GM19035 (cell line): ENCODE measurements at regions not wholly inside any gene's neighbourhood (a gene's known extent, or its start where the extent isn't known, plus 50 kb on each side); places are given as distances from the start of the nearest gene placed in this dataset.

ENCODE experiments used
- ATAC-seq: cut with Tn5 transposase; IDR thresholded peaks from one replicate; pipeline ENCODE4 v1.9.1; 2021; ENCODE audit not compliant: unreplicated experiment

DNA sequence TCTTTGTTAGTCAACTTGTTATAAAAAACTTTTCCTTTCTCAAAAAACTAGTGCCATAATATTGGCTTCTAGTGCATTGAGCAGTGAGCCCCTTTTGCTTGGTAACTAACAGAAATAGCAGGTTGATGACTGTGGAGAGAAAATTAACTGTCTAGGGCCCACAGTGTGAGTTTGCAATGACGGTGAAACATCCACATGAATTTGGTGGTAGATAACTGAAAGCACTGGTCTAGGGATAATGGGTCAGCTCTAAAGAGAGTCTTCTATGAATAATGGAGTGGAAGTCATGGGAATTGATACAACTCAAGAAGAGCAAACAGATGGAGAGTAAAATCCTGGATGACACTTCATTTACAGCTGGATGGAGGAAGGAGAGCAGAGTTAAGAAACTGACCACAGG, 245.4 kb downstream of the METTL4 start:
- ATAC-seq = no peak

DNA sequence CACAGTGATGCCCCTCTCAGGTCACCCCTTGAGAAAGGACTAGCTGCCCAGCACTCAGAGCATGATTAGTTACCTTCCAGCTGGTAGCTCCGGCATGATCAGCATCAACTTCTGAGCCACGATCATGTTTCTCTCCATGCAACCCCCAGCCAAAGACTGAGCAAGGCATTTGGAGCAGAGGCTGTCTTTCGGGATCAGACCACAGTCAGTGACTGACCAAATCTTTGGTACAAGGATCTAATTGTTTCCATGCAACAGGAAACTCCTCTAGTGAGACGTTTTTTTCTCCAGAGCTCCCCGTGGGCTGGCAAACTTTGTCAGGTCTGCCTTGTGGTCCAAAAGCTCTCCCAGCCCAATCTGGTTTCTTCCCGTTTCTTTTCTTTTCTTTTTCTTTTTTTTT, 244.3 kb downstream of the METTL4 start:
- no peak for ATAC-seq

DNA sequence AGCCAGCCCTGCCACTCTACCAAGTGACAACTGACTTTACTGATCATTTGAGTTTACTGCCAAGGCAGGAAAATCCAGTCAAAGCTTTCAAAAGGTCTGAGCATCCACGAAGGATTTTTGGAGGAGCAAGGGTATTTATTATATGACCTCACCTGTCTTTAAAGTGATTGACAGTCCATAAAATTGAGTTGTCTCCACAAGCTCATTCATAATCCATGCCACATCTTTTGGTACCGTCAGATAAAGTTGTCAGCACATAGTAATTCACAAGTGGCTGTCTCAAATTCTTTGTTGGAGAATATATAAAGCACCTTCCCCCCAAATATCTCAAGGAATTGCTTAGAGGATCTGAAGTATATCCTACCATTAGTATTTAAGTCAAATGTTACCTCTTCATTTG, 240.5 kb downstream of the METTL4 start:
- ATAC-seq = no peak

DNA sequence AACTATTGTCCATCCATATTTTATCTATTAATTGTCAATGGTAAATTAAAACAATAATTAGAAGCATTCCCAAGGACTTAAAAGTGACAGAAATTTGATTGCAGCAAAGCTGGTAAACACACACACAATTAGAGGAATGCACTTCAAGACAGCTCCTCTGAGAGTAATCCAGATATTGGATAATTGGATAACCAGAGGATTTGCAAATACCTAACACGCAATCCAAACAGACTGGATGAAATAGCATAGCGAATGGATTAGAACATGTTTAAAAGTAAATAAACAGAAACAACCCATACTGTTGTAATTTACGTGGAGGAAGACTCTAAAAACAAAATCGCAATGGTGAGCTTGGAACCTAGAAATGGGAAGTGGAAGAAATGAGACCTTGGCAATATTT, 239.8 kb downstream of the METTL4 start:
- ATAC-seq = no peak

DNA sequence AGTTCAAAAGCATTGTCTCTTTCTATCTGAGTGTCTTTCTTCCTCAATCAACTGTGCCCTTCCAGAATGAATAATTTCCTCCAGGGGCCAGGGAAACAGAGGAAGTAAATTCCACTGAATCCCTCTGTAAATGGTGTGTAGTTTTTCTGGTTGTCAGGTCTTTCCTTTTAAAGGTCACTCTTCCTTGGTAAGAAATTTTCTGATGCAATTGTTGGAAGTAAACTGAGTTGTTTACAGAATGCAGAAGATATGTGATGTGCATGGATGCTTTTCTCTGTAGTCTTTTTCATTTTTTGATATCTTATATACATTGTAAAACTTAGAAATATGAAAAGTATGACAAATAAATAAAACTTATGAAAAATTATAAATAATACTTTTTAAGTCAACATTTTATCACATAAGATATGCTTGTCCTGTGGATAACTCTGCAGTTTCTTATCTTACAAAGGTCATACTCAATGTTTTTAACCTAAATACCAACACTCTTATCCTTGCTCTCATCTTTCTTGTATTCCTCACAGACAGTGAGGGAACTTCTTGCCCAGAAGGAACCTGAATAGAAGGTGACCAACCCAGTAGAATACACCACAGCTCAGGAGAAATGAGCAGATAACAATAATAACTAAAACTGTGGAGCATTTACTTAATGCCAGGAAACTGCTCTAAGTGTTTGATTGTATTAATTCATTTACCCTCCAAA, 234.5 kb downstream of the METTL4 start:
- ATAC-seq = no peak

DNA sequence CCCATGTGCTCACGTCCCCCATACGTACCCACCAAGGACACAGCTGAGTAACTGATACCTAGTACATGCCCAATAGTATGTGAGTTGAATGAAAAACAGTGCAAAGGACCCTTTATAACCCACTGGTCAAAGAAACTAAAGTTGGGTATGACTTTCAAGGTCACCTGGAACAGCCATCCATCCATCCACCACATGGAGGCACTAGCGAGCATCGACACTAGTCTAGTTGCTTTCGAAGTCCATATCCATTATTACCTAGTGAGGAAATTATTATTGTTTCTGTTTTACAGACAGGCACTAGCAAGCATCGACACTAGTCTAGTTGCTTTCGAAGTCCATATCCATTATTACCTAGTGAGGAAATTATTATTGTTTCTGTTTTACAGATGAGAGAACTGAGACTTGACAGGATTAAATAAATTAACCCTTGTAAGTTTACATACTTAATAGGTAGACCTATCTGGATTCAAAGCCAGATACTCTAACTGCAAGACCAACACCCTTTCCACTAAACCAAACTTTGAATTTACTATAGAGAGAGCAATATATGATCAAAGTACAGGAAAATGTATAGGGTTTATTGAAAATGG, 233.7 kb downstream of the METTL4 start:
- peak; percentile 84 for ATAC-seq

DNA sequence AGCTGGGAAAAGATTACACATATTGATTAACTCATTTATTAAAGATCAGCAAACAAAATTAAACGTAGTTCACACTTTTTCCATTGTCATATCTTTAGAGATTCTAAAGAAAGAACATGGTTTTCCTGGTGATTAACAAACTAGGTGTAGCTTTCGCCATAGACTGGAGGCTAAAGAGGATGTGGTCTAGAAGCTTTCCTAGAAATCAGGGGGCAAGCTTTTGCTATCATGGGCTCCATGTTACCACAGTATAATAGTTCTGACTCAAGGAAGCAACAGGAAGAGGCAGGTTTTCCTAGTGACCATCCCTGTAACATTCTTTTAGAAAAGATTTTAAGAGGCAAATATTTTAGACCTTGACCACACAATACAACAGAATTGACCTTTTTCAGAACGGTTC, 232.7 kb downstream of the METTL4 start:
- ATAC-seq = no peak

DNA sequence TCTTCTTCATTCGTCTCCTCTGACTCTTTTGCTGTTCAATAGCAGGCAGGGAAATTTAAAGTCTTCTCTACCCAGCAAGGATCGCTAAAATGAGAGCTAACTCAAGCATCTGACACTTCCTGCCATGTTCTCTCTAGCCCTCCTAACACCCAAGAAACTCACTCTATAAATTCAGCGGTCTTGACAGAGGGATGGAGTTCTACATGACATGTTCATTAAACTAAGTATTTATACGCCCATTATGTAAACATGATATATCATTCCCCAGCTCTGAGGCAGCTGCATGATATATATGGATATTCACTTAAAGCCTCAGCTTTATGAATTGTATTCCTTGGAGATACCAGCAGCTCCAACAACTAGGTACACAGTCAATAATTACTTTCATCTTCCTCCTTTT, 231.0 kb downstream of the METTL4 start:
- no peak for ATAC-seq

DNA sequence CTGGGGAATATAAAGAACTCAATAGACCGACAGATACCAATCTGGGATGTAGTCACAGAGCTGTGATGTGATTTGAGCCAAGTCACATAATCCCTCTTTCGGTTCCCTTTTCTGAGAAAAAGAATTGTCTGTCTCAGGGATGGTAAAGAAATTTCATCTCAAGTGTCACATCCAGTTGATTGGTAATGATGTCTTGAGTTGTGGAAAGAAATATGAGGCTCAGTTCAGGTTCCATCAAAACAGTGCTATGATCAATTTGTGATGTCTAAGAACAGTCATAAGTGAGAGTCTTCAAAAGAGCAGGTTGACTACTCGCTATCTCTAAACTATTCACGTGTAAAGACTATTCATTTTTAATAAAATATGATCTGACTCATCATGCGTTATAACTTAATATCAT, 223.3 kb downstream of the METTL4 start:
- no peak for ATAC-seq

DNA sequence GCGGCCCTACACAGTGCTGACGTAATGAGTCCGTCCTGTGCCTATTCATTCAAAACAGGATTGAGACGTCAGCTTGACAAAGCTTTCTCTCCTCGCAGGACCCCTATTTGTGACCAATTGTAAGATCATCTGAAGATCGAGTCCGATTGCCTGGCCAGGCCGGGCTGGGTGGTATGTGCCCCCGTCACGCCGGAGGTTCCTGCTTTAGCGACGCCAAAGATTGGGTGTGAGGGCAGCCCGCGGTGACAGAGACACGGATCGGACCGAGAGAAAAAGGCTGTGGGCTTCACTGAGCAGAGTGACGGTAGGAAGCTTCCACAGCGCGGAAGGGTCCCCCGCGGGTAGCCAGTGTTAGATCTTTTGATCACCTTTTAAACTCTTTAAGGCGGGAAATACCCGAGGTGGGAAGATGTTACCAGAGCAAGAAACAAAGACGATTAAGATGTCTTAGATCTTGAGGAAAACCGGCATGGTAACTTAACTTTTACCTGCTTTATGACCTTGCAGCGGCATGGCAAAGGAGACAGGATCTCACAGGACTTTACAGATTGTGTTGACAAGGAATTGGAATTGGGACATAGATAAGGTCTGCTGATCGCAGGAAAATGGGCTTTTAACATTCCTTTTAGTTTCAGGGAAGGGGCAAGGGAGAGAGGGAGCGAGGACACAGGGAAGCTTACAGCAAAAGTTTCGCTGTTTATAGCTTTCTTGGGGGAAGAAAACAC, 220.0 kb downstream of the METTL4 start:
- ATAC-seq = no peak

DNA sequence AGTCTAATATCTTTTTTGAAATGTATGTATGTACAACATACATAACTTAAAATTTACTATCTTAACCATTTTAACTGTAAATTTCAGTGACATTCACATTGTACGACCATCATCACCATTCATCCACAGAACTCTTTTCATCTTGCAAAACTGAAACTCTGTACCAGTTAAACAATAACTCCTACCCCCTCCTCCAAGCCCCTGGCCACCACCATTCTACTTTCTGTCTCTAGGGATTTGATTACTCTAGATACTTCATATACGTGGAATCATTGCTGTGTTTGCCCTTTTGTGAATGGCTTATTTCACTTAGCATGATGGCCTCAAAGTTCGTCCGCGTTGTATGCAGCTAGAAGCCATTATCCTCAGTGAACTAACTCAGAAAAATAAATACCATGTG, 217.0 kb downstream of the METTL4 start:
- no peak for ATAC-seq

DNA sequence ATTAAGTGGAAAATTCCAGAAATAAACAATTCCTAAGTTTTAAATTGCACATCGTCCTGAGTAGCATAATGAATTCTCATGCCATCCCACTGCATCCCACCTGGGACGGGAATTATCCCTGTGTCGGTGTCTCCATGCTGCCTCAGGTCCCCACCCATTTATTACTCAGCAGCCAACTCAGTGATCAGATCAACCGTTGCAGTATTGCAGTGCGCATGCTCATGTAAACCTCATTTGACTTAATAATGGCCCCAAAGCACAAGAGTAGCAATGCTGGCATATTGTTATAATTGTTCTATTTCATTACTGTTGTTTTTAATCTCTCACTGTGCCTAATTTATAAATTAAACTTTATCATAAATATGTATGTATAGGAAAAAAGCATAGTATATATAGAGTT, 214.4 kb downstream of the METTL4 start:
- ATAC-seq = no peak

DNA sequence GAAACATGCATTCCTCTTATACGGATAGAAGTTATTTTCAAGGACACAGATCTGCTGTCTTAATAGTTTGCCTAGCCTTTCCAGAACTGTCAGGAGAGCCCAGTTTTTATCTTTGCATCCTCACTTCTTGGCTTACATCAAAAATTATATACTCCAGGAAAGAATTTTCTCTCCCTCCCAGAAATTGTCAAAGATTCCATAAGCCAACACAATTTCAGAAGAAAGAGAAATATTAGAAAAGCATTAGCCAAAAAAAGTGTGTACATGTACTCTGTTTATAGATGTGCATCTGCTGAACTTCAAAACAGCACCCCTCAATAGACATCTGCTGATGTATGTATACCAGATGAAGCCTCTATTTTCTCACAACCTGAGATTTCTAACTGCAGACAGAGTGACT, 210.4 kb downstream of the METTL4 start:
- ATAC-seq = no peak

DNA sequence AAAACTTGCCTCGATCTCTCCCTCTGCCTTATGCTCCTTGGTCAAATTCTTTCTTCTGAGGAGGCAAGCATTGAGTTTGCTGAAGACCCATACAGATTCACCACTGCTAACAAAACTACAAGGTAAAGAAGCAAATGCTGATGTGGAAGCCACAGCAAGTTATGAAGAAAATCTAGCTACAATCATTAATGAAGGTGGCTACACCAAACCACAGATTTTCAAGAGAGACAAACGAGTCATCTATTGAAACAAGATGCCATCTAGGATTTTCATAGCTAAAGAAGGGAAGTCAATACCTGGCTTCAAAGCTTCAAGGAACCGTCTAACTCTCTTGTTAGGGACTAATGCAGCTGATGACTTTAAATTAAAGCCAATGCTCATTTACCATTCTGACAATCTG, 203.2 kb downstream of the METTL4 start:
- no peak for ATAC-seq

DNA sequence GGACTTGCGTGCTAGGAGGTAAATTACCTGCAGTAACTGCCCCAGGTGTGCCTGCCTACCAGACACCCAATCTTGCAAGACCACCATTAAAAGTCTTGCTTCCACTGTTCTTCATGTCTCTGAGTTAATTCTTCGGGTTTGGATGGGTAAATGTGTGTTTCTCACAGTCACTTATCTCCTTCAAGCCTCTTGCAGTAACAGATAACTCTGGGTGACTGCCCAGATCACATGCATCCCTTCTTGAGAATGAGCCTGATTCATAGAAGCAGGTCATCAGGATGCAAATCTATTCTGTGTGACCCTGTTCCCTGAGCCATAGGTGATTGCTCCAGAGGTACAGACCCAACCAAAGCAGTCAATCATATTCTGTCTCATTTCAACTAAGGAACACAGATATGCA, 194.6 kb downstream of the METTL4 start:
- ATAC-seq = no peak

DNA sequence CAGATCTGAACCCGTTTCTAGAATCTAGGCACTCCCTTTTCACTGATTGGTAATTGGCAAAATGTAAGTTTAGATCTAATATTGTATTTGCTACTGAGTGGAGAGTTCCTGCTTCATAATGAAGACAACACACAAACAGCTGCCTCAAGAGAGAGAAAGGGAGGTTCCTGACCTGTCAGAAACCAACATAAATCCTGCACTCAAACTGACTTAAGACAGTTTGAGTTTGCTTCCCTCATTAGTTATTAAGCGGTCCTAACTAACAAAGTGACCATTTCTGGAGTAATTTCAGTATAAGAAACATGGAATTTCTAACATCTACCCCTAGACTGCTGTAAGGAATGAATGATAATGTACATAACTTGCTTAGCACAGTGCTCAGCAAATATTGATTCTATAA, 191.2 kb downstream of the METTL4 start:
- ATAC-seq = no peak

DNA sequence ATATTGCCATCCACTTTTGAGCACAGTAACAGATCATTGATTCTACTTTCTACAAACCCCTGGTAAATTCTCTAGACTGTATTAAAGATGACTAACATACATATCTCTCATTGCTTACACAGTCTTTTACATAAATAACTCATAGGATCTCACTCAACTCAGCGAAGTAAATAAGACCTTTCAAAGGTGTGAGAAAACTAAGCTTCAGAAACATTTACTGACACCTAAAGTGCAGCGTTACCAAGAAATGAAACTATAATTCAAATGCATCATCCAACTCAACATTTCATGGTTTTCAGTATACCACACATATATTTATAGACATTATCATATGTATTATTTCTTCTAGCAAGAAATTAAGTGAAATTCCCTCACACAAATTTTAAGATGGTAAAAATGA, 189.8 kb downstream of the METTL4 start:
- no peak for ATAC-seq

DNA sequence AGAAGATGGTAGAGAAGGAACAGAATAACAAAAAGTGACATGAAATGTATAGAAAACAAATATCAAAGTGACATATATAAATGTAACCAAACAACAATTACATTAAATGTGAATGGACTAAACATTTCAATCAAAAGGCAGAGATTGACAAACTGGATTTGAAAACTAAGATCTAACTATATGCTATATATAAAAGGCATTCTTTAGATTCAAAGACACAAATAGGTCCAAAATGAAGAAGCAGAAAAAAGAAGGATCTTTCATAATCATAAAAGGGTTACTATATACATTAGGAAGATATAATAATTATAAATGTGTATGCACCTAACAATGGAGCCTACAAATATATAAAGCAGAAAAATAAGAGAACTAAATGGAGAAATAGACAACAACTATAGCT, 183.7 kb downstream of the METTL4 start:
- ATAC-seq = no peak

DNA sequence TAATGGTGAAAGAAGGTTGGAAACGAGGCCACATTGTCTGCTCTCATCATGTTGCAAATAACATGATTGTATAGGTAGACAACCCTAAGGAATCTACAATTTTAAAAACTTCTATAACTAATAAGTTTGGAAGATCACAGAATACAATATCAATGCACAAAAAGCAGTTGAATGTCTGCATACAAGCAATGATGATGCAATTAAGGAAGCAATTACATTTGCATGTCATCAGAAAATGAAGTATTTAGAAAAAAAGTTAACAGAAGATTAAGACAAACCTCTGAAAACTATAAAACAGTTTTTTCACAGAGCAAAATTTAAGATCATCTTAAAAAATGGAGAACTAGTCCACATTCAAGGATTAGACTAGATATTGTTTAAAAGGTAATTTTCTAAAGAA, 181.1 kb downstream of the METTL4 start:
- ATAC-seq = no peak

DNA sequence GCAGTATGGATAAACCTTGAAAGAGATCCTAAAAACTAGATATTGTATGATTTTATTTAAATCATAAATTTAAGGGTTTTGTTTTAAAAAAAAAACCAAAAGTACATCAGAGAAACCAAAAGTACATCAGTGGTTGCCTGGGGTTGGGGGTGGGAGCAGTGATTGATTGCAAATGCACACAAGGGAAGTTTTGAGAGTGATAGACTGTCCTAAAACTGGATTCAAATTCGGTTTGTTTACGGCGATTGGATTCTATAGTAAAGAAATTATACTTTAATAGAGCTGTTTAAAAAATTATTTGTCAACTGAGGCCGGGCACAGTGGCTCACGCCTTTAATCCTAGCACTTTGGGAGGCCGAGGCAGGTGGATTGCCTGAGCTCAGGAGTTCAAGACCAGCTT, 179.8 kb downstream of the METTL4 start:
- no peak for ATAC-seq

DNA sequence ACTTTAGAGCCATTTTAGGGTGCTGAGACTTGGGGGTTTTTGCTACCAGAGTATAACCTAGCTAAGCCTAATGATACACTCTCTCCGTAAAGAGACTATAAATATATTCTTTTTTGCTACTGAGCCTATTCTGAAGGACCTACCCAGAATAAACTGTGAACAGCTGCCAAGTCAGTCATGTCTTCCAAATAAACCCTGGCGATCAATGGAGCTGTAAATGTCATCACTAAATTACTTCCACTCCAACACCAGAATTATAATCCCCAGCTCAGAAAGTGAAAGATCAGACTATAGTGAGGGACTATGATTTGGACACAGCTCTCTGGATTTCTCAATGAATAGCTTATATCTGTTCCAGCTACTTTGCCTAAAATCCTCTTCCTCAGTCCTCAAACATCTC, 178.9 kb downstream of the METTL4 start:
- no peak for ATAC-seq

DNA sequence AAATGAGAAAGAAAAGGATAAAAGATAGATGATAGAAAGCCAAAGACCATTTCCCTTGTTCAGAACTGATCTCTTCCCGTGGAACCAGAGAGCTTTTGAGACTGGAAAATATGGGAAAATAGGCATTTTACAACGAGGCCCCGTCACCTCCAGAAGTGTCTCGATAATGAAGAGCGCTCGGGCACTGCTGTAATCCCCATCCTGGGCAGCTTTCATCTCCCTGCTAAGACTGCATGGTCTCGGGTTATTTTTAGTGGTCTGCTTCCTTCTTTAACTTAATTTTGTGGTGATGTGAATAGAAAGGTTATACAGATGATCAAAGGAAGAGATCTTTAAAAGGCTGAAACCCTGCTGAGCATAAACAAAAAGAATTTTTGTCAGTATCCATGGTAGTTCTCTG, 176.6 kb downstream of the METTL4 start:
- no peak for ATAC-seq
